RWPE2 (cell line): ENCODE measurements at regions not wholly inside any gene's neighbourhood (a gene's known extent, or its start where the extent isn't known, plus 50 kb on each side); places are given as distances from the start of the nearest gene placed in this dataset.

Experiments used
- ATAC-seq: fragments of 200-7000 bp; cut with Tn5 transposase; 3 replicates; pipeline ENCODE4 v1.9.1; 2021; ENCODE audit warnings: low read depth
- DNase-seq: peaks from one replicate; pipeline ENCODE4 v3.0.0-alpha.2; 2020; ENCODE audit warnings: low spot score
- H3K27ac ChIP-seq: fragments of 450-650 bp; 2 replicates; pipeline ENCODE4 v1.5.1; 2017; ENCODE audit warnings: mild to moderate bottlenecking; ENCODE audit not compliant: poor library complexity, severe bottlenecking
- H3K27me3 ChIP-seq: fragments of 250-450 bp; sonication (Bioruptor Pico); 2 replicates; pipeline ENCODE4 v1.5.1; 2021; ENCODE audit warnings: mild to moderate bottlenecking, moderate library complexity; ENCODE audit not compliant: insufficient read depth, poor library complexity, severe bottlenecking
- H3K36me3 ChIP-seq: fragments of 250-450 bp; sonication (Bioruptor Pico); 2 replicates; pipeline ENCODE4 v1.5.1; 2020; ENCODE audit warnings: low read depth, mild to moderate bottlenecking, moderate library complexity
- H3K4me1 ChIP-seq: fragments of 250-450 bp; sonication (Bioruptor Pico); 2 replicates; pipeline ENCODE4 v1.5.1; 2021; ENCODE audit warnings: mild to moderate bottlenecking, moderate library complexity; ENCODE audit not compliant: insufficient read depth, poor library complexity, severe bottlenecking
- H3K4me3 ChIP-seq: fragments of 250-450 bp; sonication (Bioruptor Pico); 2 replicates; pipeline ENCODE4 v1.5.1; 2021; ENCODE audit warnings: mild to moderate bottlenecking, moderate library complexity; ENCODE audit not compliant: severe bottlenecking
- H3K9me3 ChIP-seq: fragments of 250-450 bp; sonication (Bioruptor Pico); 2 replicates; pipeline ENCODE4 v1.5.1; 2021; ENCODE audit warnings: mild to moderate bottlenecking, moderate library complexity; ENCODE audit not compliant: severe bottlenecking
- TF ChIP-seq, protein P1 (sequence below): fragments of 450-650 bp; IDR thresholded peaks from one replicate; pipeline ENCODE4 v1.5.1; 2017; ENCODE audit warnings: mild to moderate bottlenecking, moderate library complexity; ENCODE audit not compliant: poor library complexity, severe bottlenecking

- H3K27ac ChIP-seq: no peak overlapping the region
- H3K36me3 ChIP-seq: no peaks in the 10 kb centered on the region
- H3K4me3 ChIP-seq: no peak overlapping the region
- DNase-seq (no peak), ATAC-seq (no peak)
- H3K4me1 ChIP-seq: no peaks in the 10 kb centered on the region
- no peaks in the 10 kb centered on the region for H3K27me3 ChIP-seq
- no peaks in the 10 kb centered on the region for H3K9me3 ChIP-seq
- TF ChIP-seq, protein P1, sequence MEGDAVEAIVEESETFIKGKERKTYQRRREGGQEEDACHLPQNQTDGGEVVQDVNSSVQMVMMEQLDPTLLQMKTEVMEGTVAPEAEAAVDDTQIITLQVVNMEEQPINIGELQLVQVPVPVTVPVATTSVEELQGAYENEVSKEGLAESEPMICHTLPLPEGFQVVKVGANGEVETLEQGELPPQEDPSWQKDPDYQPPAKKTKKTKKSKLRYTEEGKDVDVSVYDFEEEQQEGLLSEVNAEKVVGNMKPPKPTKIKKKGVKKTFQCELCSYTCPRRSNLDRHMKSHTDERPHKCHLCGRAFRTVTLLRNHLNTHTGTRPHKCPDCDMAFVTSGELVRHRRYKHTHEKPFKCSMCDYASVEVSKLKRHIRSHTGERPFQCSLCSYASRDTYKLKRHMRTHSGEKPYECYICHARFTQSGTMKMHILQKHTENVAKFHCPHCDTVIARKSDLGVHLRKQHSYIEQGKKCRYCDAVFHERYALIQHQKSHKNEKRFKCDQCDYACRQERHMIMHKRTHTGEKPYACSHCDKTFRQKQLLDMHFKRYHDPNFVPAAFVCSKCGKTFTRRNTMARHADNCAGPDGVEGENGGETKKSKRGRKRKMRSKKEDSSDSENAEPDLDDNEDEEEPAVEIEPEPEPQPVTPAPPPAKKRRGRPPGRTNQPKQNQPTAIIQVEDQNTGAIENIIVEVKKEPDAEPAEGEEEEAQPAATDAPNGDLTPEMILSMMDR: no peak
Observed at GRCh38 chr3:117297541-117297940, 588.0 kb downstream of the TUSC7 start.

DNA sequence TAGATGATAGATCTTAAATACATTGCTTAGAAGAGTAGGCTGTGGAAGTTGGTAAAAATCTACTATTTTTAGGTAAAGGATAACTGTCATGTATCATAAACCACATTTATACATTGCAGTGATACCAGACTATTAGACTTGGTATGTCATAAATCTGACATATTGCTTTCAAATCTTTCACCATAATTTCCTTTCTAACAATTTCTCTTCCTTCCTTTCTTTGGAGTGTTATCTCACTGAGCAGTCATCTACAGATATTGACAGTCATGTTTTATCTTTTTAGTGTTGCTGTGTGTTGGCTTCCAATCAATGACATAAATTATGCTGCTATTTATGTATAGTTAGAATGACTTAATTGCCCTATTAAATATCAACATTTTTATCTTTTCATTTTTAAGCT is 588.7 kb downstream of the TUSC7 start:
- Histone ChIP-seq H3K9me3 (no peaks in the 10 kb centered on the region), H3K36me3 (no peaks in the 10 kb centered on the region), H3K4me1 (no peaks in the 10 kb centered on the region), H3K4me3 (no peak overlapping the region), H3K27ac (no peak overlapping the region), H3K27me3 (no peaks in the 10 kb centered on the region)
- DNase-seq: no peak
- no peak for ATAC-seq
- TF ChIP-seq, protein P1: no peak

GRCh38 chr3:117302428-117302827 is 592.8 kb downstream of the TUSC7 start:
- Histone ChIP-seq H3K9me3 (no peaks in the 10 kb centered on the region), H3K4me3 (no peak overlapping the region), H3K4me1 (no peaks in the 10 kb centered on the region), H3K27me3 (no peaks in the 10 kb centered on the region), H3K27ac (no peak overlapping the region), H3K36me3 (no peaks in the 10 kb centered on the region)
- DNase-seq (no peak), ATAC-seq (no peak)
- TF ChIP-seq, protein P1: no peak

DNA sequence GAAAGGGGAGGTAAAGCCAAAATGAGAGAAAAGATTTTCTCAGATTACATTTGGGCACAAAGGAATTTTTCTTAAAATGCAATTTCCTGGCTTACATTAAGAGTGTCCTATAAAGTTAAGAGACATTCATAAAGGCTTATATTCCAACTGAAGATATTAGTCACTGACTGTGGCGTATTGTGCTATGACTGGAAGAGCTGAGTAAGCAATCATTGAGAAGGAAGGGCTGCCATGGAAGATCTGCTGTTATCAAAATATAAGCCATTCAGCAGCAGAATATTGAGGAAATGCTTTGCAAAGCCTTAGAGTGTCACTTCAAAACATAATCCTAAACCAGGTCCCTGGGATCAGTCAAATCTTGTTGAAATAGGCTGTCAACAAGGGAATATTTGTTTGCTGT is 593.9 kb downstream of the TUSC7 start:
- no peak for DNase-seq
- no peaks in the 10 kb centered on the region for H3K27me3 ChIP-seq

GRCh38 chr3:117304681-117305080 is 595.1 kb downstream of the TUSC7 start:
- no peaks in the 10 kb centered on the region for H3K36me3 ChIP-seq
- no peaks in the 10 kb centered on the region for H3K27me3 ChIP-seq
- H3K9me3 ChIP-seq: no peaks in the 10 kb centered on the region
- H3K27ac ChIP-seq: no peak overlapping the region
- no peaks in the 10 kb centered on the region for H3K4me1 ChIP-seq
- no peak overlapping the region for H3K4me3 ChIP-seq
- ATAC-seq (no peak), DNase-seq (no peak)
- TF ChIP-seq, protein P1: no peak

More for the DNA sequence above, 593.9 kb downstream of the TUSC7 start:
- Histone ChIP-seq H3K36me3 (no peaks in the 10 kb centered on the region), H3K4me3 (no peak overlapping the region), H3K9me3 (no peaks in the 10 kb centered on the region), H3K4me1 (no peaks in the 10 kb centered on the region), H3K27ac (no peak overlapping the region)
- TF ChIP-seq, protein P1: no peak
- ATAC-seq: no peak
